ENCODE measurements at regions not wholly inside any gene's neighbourhood (a gene's known extent, or its start where the extent isn't known, plus 50 kb on each side); places are given as distances from the start of the nearest gene placed in this dataset.
A peak's percentile ranks its signal among the peaks of the same experiment; 100 is the strongest.

GRCh38 chr21:15517394-15517793, 212.4 kb upstream of the USP25 start:
- no peaks in the 10 kb centered on the region for H3K27me3 ChIP-seq (ENCODE audit: insufficient read depth, low read depth, severe bottlenecking)
- H3K4me3 ChIP-seq (ENCODE audit: low read depth, low read length), result no peak overlapping the region
- no peaks in the 10 kb centered on the region for H3K36me3 ChIP-seq
- no peak for DNase-seq
- TF ChIP-seq, protein P1, sequence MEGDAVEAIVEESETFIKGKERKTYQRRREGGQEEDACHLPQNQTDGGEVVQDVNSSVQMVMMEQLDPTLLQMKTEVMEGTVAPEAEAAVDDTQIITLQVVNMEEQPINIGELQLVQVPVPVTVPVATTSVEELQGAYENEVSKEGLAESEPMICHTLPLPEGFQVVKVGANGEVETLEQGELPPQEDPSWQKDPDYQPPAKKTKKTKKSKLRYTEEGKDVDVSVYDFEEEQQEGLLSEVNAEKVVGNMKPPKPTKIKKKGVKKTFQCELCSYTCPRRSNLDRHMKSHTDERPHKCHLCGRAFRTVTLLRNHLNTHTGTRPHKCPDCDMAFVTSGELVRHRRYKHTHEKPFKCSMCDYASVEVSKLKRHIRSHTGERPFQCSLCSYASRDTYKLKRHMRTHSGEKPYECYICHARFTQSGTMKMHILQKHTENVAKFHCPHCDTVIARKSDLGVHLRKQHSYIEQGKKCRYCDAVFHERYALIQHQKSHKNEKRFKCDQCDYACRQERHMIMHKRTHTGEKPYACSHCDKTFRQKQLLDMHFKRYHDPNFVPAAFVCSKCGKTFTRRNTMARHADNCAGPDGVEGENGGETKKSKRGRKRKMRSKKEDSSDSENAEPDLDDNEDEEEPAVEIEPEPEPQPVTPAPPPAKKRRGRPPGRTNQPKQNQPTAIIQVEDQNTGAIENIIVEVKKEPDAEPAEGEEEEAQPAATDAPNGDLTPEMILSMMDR (IDR thresholded peaks at IDR 0.05; ENCODE audit: low read depth, low read length), result no peak
- no peak overlapping the region for H3K27ac ChIP-seq
- peaks cover 5% of the 10 kb centered on the region for H3K9me3 ChIP-seq (ENCODE audit: severe bottlenecking)

DNA sequence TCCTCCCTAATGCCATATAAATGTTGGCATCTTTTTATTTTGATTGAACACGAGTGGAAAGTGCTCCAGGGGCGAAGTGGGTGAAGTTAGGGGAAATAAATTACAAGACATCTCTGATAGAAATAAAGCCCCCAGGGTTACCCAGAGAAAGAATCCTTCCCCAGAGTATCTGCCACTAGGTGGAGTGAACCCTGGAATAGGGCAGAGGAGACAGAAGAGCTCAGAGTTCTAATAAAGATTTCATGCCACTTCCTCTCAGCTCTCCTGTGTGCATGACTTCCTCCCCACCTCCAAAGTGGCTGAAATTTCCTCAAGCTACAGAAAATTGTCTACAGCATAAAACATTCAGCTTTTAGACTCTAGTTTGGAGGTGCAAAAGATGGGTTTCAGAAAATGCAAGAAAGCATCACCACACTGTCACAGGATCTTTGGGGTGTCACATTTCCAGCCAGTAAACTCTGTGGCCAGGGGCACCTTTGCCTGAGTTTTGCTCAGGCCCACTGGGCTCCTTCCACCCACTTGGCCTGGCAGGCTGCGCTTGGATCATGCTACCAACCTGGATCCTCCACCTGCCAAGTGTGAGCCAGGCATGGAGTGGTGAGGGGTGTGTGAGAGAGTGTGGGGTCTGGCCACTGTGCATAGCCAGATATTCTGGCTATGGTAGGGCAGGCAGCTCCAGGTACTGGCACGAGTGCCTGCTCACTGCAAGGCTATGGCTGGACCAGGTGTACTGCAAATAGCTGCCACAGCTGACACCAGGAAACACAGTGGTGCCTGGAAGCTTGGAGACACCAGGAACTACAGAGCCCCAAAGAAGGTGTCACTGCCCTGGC, 208.8 kb upstream of the USP25 start:
- DNase-seq, result no peak
- TF ChIP-seq, protein P1 (IDR thresholded peaks at IDR 0.05; ENCODE audit: low read depth, low read length), result peak; percentile 46
- H3K36me3 ChIP-seq, result no peaks in the 10 kb centered on the region
- no peaks in the 10 kb centered on the region for H3K27me3 ChIP-seq (ENCODE audit: insufficient read depth, low read depth, severe bottlenecking)
- H3K27ac ChIP-seq, result no peak overlapping the region
- H3K4me3 ChIP-seq (ENCODE audit: low read depth, low read length), result no peak overlapping the region
- peaks cover 5% of the 10 kb centered on the region for H3K9me3 ChIP-seq (ENCODE audit: severe bottlenecking)

DNA sequence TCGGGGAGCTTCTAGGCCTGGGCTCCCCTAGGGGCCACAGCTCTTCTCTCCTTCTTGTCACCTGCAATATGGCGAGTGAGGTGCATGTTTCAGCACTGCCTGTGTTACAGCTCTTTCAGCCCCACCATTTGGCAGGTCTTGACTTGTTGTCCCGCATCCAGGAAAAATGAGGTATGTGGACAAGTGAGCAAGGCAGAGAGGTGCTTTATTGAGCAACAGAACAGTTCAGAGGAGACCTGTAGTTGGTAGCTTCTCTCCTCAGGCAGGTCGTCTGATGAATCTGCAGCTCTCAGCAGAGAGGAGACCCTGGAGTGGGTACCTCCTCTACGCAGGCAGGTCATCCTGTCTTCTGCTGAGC, 208.2 kb upstream of the USP25 start:
- H3K27ac ChIP-seq, result no peak overlapping the region
- H3K27me3 ChIP-seq (ENCODE audit: insufficient read depth, low read depth, severe bottlenecking), result no peaks in the 10 kb centered on the region
- H3K36me3 ChIP-seq, result no peaks in the 10 kb centered on the region
- peaks cover 5% of the 10 kb centered on the region for H3K9me3 ChIP-seq (ENCODE audit: severe bottlenecking)
- no peak overlapping the region for H3K4me3 ChIP-seq (ENCODE audit: low read depth, low read length)
- DNase-seq, result no peak
- TF ChIP-seq, protein P1 (IDR thresholded peaks at IDR 0.05; ENCODE audit: low read depth, low read length), result no peak

DNA sequence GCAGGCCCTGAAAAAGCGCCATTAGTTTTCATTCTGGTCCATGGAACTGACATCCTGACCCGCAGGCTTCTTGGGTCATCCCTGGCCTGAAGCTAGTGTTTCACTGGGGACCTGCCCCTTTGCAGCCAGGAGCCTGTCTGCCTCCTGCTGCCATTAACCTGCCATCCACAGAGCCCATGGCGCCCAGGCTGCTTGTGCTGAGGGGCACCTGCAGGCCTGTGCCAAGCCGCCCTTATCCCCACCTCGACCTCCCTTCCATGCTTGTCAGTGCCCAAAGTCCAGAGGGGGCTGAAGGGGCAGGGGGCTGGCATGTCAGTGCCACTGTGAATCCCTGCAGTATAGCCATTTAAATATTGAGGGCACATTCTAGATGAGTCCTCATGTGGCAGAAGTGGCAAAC, 207.6 kb upstream of the USP25 start:
- Histone ChIP-seq H3K36me3 (no peaks in the 10 kb centered on the region), H3K27me3 (ENCODE audit: insufficient read depth, low read depth, severe bottlenecking) (no peaks in the 10 kb centered on the region), H3K27ac (no peak overlapping the region), H3K4me3 (ENCODE audit: low read depth, low read length) (no peak overlapping the region), H3K9me3 (ENCODE audit: severe bottlenecking) (peaks cover 5% of the 10 kb centered on the region)
- TF ChIP-seq, protein P1 (IDR thresholded peaks at IDR 0.05; ENCODE audit: low read depth, low read length), result no peak
- DNase-seq, result no peak

GRCh38 chr21:15524855-15525254, 204.9 kb upstream of the USP25 start:
- DNase-seq, result no peak

More at GRCh38 chr21:15524855-15525254, 204.9 kb upstream of the USP25 start:
- Histone ChIP-seq H3K27ac (no peak overlapping the region), H3K36me3 (no peaks in the 10 kb centered on the region), H3K27me3 (ENCODE audit: insufficient read depth, low read depth, severe bottlenecking) (no peaks in the 10 kb centered on the region), H3K4me3 (ENCODE audit: low read depth, low read length) (no peak overlapping the region), H3K9me3 (ENCODE audit: severe bottlenecking) (peaks cover 5% of the 10 kb centered on the region)
- TF ChIP-seq, protein P1 (IDR thresholded peaks at IDR 0.05; ENCODE audit: low read depth, low read length), result no peak

Measured in WERI-Rb-1 (cell line).